Keratinocyte (primary cell): ENCODE measurements at regions not wholly inside any gene's neighbourhood (a gene's known extent, or its start where the extent isn't known, plus 50 kb on each side); places are given as distances from the start of the nearest gene placed in this dataset.

ENCODE experiments used
- CTCF ChIP-seq, 3 experiments: IDR thresholded peaks in 1 of 3; conservative IDR thresholded peaks in 1 of 3; optimal IDR thresholded peaks in 1 of 3; 2 replicates in 2 of 3; 3 replicates in 1 of 3; pipeline versions ENCODE3 to v1.5.1; 2011; ENCODE audit warnings: low read length in 3 of 3, mild to moderate bottlenecking in 3 of 3, moderate library complexity in 2 of 3, control low read depth in 1 of 3, inconsistent platforms in 1 of 3; ENCODE audit not compliant: insufficient read depth in 2 of 3; ENCODE audit errors: extremely low read depth in 1 of 3
- EZH2 ChIP-seq: IDR thresholded peaks from one replicate; pipeline ENCODE4 v1.6.1; 2012; ENCODE audit warnings: inconsistent platforms, mild to moderate bottlenecking, low read length, moderate library complexity

GRCh38 chr2:148594216-148594615, 50.3 kb upstream of the EPC2 start:
- no peak for TF ChIP-seq CTCF (optimal IDR thresholded peaks at IDR 0.05 in 1 of 3, IDR thresholded peaks at IDR 0.05 in 1 of 3, conservative IDR thresholded peaks at IDR 0.05 in 1 of 3; ENCODE audit: extremely low read depth in 1 of 3, insufficient read depth in 2 of 3, low read length in 3 of 3)
- no peak for TF ChIP-seq EZH2
